Stimulated activated memory B cell treated with anti-CD40 and anti-IgM and Interleukin-4, amounts not matched to agents 10 μg/mL and 1 μg/mL and 100 μg/mL, for 72 hours (primary cell): ENCODE measurements at regions not wholly inside any gene's neighbourhood (a gene's known extent, or its start where the extent isn't known, plus 50 kb on each side); places are given as distances from the start of the nearest gene placed in this dataset.
"Not testable (repeated sequence)": the region's sequence is repeated elsewhere in the genome, so short reads cannot be mapped to it uniquely, and the experiment has no call there.

Experiments
- ATAC-seq: fragments of 150-1000 bp; cut with Tn5 transposase; 2 replicates; pipeline ENCODE4 v1.10.0; 2021
- H3K27ac Mint-ChIP-seq: one replicate; pipeline ENCODE4 v1.8.0; 2022; ENCODE audit warnings: mild to moderate bottlenecking, mixed read lengths
- H3K27me3 Mint-ChIP-seq: one replicate; pipeline ENCODE4 v1.8.0; 2022; ENCODE audit warnings: mixed read lengths
- H3K36me3 Mint-ChIP-seq: one replicate; pipeline ENCODE4 v1.8.0; 2022; ENCODE audit warnings: mixed read lengths
- H3K4me1 Mint-ChIP-seq: one replicate; pipeline ENCODE4 v1.8.0; 2022; ENCODE audit warnings: mixed read lengths
- H3K4me3 Mint-ChIP-seq: one replicate; pipeline ENCODE4 v1.8.0; 2022; ENCODE audit warnings: mild to moderate bottlenecking, moderate library complexity, mixed read lengths
- H3K9me3 Mint-ChIP-seq: one replicate; pipeline ENCODE4 v1.8.0; 2022; ENCODE audit warnings: mixed read lengths

DNA sequence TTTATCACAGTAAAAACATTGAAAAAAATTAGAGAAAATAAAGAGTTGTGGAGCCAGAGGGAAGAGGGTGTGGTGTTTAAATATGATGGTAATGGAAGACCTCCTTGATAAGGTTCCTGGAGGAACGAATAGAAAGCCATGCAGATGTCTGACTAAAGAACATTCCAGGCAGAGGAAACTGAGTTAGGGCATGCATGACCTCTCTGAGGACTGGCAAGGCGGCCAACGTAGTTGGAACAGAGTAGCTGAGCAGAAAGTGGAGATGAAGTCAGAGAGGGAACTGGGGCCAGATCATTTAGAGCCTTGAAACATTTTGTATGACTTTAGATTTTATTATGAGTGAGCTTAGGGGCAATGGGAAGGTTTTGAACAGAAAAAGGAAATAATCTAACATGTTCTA is 377.5 kb downstream of the HLX start:
- H3K27me3 Mint-ChIP-seq, result peaks cover 25% of the 10 kb centered on the region
- H3K4me3 Mint-ChIP-seq, result no peak overlapping the region
- peaks cover 5% of the 10 kb centered on the region for H3K36me3 Mint-ChIP-seq
- no peak for ATAC-seq
- no peaks in the 10 kb centered on the region for H3K4me1 Mint-ChIP-seq
- H3K9me3 Mint-ChIP-seq, result peaks cover 15% of the 10 kb centered on the region
- H3K27ac Mint-ChIP-seq, result no peak overlapping the region

DNA sequence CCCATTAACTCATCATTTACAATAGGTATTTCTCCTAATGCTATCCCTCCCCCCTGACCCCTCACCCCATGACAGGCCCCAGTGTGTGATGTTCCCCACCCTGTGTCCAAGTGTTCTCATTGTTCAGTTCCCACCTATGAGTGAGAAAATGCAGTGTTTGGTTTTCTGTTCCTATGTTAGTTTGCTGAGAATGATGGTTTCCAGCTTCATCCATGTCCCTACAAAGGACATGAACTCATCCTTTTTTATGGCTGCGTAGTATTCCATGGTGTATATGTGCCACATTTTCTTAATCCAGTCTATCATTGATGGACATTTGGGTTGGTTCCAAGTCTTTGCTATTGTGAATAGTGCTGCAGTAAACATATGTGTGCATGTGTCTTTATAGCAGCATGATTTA is 378.3 kb downstream of the HLX start:
- H3K36me3 Mint-ChIP-seq, ATAC-seq, H3K27ac Mint-ChIP-seq, H3K4me3 Mint-ChIP-seq, H3K4me1 Mint-ChIP-seq: not testable (repeated sequence)
- Mint-ChIP-seq H3K9me3 (peaks cover 15% of the 10 kb centered on the region), H3K27me3 (peaks cover 33% of the 10 kb centered on the region)

DNA sequence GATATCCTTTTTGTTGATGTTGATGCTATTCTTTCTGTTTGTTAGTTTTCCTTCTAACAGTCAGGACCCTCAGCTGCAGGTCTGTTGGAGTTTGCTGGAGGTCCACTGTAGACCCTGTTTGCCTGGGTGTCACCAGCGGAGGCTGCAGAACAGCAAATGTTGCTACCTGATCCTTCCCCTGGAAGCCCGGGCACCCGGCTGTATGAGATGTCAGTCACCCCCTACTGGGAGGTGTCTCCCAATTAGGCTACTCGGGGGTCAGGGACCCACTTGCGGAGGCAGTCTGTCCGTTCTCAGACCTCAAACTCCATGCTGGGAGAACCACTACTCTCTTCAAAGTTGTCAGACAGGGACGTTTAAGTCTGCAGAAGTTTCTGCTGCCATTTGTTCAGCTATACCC is 383.4 kb downstream of the HLX start:
- not testable (repeated sequence) for ATAC-seq, H3K4me3 Mint-ChIP-seq, H3K9me3 Mint-ChIP-seq, H3K27ac Mint-ChIP-seq, H3K4me1 Mint-ChIP-seq, H3K36me3 Mint-ChIP-seq
- peaks cover 25% of the 10 kb centered on the region for H3K27me3 Mint-ChIP-seq

DNA sequence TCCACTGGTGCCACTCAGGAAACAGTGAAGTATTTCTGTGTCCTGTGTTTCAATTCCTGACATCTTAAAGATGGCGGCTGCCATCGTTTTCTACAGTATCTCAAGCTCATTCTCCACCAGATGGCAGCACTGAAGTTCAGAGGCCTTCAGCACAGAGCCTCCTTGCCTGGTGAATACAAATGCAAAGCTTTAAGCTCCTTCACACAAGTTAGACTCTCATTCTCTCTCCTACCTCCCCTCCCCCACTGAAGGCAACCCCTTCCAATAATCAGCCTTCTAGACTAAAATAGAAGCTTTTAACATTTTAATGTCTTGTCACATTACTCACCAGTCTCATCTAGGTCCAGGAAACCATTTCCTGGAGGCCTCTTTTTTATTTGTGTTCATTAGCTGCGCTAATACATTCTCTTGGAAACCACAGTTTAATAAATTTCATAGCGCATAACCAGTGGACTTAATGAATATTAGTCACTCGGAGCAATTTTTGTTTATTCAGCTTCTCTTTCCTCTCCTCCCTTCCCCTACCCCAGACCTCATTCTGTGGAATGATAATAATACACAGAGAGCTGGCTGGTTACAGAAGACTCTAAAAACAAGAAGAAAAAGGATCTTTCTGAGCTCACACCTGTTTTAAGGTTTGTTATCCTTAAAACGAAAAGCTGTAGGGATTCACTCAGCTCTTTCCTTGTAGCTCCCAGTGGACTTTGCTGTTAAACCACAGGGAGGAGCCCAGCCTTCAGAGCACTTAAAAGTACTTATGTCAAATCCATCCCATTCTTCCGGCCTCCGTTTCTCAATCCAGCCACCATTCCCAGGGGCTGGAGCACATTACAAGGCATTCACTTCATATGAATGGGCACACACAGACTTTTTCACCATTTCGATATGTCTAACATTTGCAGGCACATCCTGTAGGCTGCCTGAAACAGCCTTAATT is 384.9 kb downstream of the HLX start:
- H3K4me1 Mint-ChIP-seq, result no peaks in the 10 kb centered on the region
- no peak overlapping the region for H3K4me3 Mint-ChIP-seq
- H3K27me3 Mint-ChIP-seq, result peaks cover 25% of the 10 kb centered on the region
- peak; percentile 74 for ATAC-seq
- no peaks in the 10 kb centered on the region for H3K36me3 Mint-ChIP-seq
- H3K27ac Mint-ChIP-seq, result no peak overlapping the region
- H3K9me3 Mint-ChIP-seq, result no peaks in the 10 kb centered on the region

DNA sequence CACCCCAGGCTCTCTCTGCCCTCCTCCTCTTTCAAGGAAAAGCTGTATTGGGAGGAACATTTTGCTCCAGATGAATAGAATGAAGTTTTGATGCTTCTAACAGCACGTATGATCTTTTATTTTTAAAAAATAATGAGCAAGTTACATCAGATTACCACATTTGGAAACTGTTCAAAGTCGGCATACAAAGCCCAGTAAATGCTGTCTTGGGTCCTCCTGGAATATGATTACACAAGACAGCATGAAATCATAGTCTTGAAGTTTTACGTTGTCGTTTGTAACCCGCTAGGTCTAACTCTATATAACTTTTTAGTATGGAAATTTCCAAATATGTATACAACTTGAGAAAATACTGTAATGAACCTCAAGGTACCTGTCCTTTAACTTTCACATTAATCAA is 385.6 kb downstream of the HLX start:
- ATAC-seq, result no peak
- H3K27ac Mint-ChIP-seq, result no peak overlapping the region

DNA sequence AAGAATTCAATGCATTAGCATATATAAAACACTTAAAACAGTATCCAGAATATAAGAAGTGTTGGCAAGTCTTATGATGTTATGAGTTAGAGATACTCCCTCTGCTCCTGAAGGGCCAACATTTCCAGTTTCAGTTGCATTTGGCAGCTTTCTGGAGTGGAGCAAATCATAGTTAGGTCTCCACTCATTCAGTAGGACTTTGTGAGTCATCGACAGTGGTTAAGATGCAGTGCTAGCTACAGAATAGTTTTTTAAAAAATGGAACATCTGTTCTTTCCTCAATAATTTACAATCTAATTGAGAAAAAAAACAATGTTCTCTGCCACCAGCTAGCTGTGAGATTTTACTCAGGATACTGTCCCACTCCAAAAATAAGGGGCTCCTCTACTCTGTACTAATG is 389.1 kb downstream of the HLX start:
- Mint-ChIP-seq H3K4me1 (no peaks in the 10 kb centered on the region), H3K36me3 (no peaks in the 10 kb centered on the region), H3K27me3 (peaks cover 19% of the 10 kb centered on the region), H3K27ac (no peak overlapping the region), H3K9me3 (no peaks in the 10 kb centered on the region), H3K4me3 (no peak overlapping the region)
- no peak for ATAC-seq

More for the DNA sequence above, 385.6 kb downstream of the HLX start:
- Mint-ChIP-seq H3K9me3 (no peaks in the 10 kb centered on the region), H3K36me3 (no peaks in the 10 kb centered on the region), H3K27me3 (peaks cover 28% of the 10 kb centered on the region), H3K4me3 (no peak overlapping the region), H3K4me1 (no peaks in the 10 kb centered on the region)

DNA sequence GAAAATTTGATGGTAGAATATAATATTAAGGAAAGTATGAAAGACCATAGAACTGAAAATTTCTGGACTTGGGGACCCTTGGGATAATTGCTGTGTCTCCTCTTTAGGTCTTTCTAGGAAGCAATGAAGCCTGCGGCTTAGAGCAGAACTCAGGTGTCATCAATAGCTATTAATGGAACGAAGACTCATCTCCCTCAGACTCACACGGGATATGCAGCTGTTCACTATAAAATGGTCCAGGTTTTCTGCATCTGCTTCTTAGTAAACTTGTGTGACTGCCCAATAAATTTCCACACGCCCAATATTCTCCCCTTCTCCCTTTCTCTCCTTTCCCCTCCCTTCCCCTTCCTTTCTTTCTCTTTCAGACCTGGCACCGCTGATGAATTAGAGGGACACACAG is 392.5 kb downstream of the HLX start:
- Mint-ChIP-seq H3K36me3 (no peaks in the 10 kb centered on the region), H3K27me3 (peaks cover 19% of the 10 kb centered on the region), H3K4me3 (no peak overlapping the region), H3K27ac (no peak overlapping the region), H3K9me3 (no peaks in the 10 kb centered on the region), H3K4me1 (no peaks in the 10 kb centered on the region)
- ATAC-seq, result no peak

DNA sequence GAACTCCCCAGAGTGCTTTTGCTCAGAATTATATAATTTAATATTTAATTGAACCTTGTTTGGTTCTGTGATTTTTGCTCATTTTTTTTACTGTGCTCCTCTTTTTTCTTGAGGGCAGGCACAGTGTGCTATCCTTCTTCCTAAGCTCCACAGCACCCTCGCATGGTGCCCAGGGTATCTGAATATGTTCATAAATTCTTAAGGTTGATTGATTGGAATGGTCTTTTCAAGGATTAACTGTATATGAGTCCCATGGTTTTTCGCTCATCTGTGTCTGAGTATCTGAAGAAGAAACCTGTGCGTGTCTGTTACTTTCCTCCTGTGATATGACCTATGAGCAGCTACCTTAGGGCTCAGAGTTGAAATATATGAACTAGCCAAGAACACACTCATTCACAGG is 393.7 kb downstream of the HLX start:
- Mint-ChIP-seq H3K36me3 (no peaks in the 10 kb centered on the region), H3K27ac (no peak overlapping the region), H3K9me3 (no peaks in the 10 kb centered on the region), H3K4me3 (no peak overlapping the region), H3K4me1 (no peaks in the 10 kb centered on the region), H3K27me3 (peaks cover 19% of the 10 kb centered on the region)
- ATAC-seq, result no peak

DNA sequence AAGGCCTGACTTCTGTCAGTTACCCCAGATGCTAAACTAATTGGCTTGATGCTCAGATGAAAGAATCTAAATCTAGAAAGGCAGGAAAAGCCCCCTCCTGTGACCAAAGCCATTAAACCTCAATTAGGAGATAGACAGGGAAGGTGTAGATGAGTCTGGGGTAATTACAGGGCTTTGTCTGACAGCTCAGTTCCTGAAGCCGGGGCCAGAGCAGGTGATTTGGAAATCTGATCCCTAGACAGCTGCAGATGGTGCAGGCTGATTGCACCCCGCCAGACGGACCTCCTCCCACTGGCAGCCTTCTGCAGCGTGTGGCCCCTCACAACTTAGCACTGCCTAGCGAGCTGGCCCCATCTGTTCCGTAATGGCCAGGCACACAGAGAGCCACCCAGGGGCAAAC is 395.1 kb downstream of the HLX start:
- Mint-ChIP-seq H3K4me1 (no peaks in the 10 kb centered on the region), H3K9me3 (no peaks in the 10 kb centered on the region), H3K36me3 (no peaks in the 10 kb centered on the region), H3K4me3 (no peak overlapping the region), H3K27ac (no peak overlapping the region), H3K27me3 (peaks cover 19% of the 10 kb centered on the region)
- ATAC-seq, result no peak

DNA sequence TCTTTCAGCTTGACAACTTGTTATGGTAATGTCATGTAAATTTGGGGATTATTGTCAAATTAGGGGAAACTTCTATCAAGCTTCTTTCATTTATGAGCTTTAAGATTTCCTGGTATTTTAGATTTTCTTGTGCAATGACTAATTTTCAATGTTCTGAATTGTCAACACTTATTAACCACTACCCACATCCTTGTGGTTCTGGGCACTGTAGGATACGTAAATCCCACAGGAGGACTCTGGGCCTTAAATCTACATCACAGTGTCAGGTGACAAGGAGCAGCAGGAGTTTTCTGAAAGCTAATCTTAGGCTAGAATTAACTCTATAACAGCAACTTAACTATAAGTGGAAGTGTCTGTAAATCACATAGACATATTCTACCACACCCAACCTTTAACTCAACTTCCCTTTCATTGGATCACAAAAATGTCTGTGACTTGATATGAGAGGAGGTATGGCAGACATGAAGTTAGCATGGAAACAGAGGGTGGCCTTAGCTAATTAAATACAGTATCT is 397.7 kb downstream of the HLX start:
- Mint-ChIP-seq H3K36me3 (no peaks in the 10 kb centered on the region), H3K4me1 (no peaks in the 10 kb centered on the region), H3K27ac (no peak overlapping the region), H3K27me3 (peaks cover 13% of the 10 kb centered on the region), H3K9me3 (no peaks in the 10 kb centered on the region), H3K4me3 (no peak overlapping the region)
- ATAC-seq, result no peak

DNA sequence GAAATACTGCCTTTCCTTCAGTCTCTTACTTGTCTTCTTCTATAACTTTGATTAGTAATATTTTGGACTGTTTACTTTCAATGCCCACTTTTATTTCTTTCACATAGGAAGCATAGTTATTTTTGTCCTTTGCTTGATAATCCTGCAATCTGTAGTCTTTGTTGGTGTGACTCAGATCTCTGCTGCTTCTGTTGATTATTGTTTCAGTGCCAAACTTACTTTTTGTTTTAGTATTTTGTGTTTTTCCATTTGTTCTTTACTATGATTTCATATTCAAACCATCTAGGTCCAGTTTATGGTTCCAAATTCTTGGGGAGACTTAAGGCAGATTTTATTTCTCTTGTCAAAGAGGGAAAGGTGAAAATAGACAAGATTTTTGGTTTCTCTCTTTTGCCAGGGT is 399.9 kb downstream of the HLX start:
- H3K27ac Mint-ChIP-seq, result no peak overlapping the region
- peaks cover 29% of the 10 kb centered on the region for H3K27me3 Mint-ChIP-seq
- H3K4me3 Mint-ChIP-seq, result no peak overlapping the region
- no peaks in the 10 kb centered on the region for H3K36me3 Mint-ChIP-seq
- ATAC-seq, result no peak
- H3K4me1 Mint-ChIP-seq, result no peaks in the 10 kb centered on the region
- H3K9me3 Mint-ChIP-seq, result no peaks in the 10 kb centered on the region

DNA sequence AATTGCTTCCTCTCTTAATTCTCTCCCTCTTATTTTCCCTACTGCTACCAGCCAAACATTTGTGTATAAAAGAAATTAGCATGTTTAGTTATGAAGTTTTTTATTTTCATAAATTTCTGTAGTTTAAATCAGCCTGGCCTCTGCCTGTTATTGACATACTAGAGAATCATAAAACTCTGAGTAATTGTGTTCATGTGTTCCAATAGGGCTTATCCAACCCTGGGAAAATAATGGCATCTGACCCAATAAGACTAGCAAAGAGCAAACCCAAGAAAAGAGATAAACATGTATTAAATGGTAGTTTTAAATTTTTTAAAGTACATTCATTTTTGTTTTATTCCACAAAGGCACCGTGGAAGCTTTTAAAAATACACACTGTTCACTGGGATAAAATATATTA is 404.3 kb downstream of the HLX start:
- H3K27me3 Mint-ChIP-seq, result peaks cover 37% of the 10 kb centered on the region
- no peak for ATAC-seq
- no peak overlapping the region for H3K27ac Mint-ChIP-seq
- H3K9me3 Mint-ChIP-seq, result no peaks in the 10 kb centered on the region
- no peaks in the 10 kb centered on the region for H3K36me3 Mint-ChIP-seq
- H3K4me1 Mint-ChIP-seq, result no peaks in the 10 kb centered on the region
- H3K4me3 Mint-ChIP-seq, result no peak overlapping the region

DNA sequence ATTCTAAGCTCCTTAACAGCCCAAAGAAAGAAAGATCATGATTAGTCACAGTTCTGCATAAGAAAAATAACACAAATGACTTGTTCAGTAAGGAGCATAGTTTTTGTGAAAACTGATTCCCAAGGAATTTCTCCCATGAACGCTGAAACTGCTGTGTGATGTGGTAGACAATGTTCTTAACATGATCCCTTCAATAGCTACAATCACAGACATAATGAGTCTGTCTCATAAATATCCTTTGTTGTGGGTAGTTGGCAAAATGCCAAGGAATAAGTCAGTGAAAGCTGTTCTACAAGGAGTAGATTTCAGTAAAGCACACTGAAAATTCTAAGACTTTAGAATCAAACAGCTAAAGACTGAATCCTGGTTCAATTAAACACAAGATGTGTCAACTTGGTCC is 404.8 kb downstream of the HLX start:
- Mint-ChIP-seq H3K4me3 (no peak overlapping the region), H3K36me3 (no peaks in the 10 kb centered on the region), H3K9me3 (no peaks in the 10 kb centered on the region), H3K27me3 (peaks cover 38% of the 10 kb centered on the region), H3K27ac (no peak overlapping the region), H3K4me1 (no peaks in the 10 kb centered on the region)
- no peak for ATAC-seq

DNA sequence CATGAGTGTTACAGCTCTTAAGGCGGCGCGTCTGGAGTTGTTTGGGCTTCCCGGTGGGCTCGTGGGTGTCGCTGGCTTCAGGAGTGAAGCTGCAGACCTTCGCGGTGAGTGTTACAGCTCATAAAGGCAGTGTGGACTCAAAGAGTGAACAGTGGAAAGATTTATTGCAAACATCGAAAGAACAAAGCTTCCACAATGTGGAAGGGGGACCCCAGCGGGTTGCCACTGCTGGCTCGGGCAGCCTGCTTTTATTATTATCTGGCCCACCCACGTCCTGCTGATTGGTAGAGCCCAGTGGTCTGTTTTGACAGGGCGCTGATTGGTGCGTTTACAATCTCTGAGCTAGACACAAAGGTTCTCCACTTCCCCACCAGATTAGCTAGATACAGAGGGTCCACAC is 405.7 kb downstream of the HLX start:
- H3K27me3 Mint-ChIP-seq, result peaks cover 38% of the 10 kb centered on the region
- H3K4me1 Mint-ChIP-seq, H3K9me3 Mint-ChIP-seq, H3K36me3 Mint-ChIP-seq, ATAC-seq, H3K27ac Mint-ChIP-seq, H3K4me3 Mint-ChIP-seq: not testable (repeated sequence)

DNA sequence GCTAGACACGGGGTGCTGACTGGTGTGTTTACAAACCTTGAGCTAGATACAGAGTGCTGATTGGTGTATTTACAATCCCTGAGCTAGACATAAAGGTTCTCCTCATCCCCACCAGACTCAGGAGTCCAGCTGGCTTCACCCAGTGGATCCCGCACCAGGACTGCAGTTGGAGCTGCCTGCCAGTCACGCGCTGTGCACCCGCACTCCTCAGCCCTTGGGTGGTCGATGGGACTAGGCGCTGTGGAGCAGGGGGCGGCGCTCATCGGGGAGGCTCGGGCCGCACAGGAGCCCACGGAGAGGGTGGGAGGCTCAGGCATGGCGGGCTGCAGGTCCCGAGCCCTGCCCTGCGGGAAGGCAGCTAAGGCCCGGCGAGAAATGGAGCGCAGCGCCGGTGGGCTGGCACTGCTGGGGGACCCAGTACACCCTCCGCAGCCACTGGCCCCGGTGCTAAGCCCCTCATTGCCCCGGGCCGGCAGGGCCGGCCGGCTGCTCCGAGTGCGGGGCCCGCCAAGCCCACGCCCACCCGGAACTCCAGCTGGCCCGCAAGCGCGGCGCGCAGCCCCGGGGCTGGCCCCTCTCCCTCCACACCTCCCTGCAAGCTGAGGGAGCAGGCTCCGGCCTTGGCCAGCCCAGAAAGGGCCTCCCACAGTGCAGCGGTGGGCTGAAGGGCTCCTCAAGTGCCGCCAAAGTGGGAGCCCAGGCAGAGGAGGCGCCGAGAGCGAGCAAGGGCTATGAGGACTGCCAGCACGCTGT is 406.4 kb downstream of the HLX start:
- not testable (repeated sequence) for H3K9me3 Mint-ChIP-seq, H3K36me3 Mint-ChIP-seq, ATAC-seq, H3K4me1 Mint-ChIP-seq, H3K4me3 Mint-ChIP-seq, H3K27ac Mint-ChIP-seq
- peaks cover 38% of the 10 kb centered on the region for H3K27me3 Mint-ChIP-seq

DNA sequence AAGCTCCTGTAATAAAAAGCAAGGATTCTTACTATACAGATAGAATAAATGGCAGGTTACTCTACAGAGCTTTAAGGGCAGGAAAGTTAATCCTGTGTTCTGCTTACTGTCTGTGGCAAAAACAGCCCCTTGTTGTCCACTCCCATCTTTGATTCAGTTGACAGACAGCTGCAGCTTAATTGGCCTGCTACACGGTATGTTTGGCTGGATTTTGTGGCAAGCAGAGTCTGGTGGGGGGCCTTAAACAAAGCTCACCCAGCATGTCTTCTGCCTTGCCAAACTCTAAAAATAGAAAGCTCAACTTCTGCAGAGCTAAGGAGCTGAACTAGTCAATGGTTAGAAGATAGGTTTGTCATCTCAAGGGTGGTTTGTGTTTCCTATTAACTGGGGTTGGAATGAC is 407.2 kb downstream of the HLX start:
- no peak overlapping the region for H3K4me3 Mint-ChIP-seq
- H3K36me3 Mint-ChIP-seq, result no peaks in the 10 kb centered on the region
- H3K4me1 Mint-ChIP-seq, result no peaks in the 10 kb centered on the region
- H3K27ac Mint-ChIP-seq, result no peak overlapping the region
- no peak for ATAC-seq
- no peaks in the 10 kb centered on the region for H3K9me3 Mint-ChIP-seq
- peaks cover 31% of the 10 kb centered on the region for H3K27me3 Mint-ChIP-seq
